Activated B cell treated with CpG ODN at 0.5 μM for 24 hours (primary cell): ENCODE measurements at regions not wholly inside any gene's neighbourhood (a gene's known extent, or its start where the extent isn't known, plus 50 kb on each side); places are given as distances from the start of the nearest gene placed in this dataset.

Experiments used
- ATAC-seq: fragments of 200-7000 bp; cut with Tn5 transposase; one replicate; pipeline ENCODE4 v1.10.0; 2021; ENCODE audit warnings: low read depth, mild to moderate bottlenecking, moderate library complexity
- CTCF ChIA-PET: fragments of 350-600 bp; sonication (Branson Sonifier 250); formaldehyde crosslinking; loops from one replicate; lab custom pipeline; 2021; ENCODE audit warnings: antibody characterized with exemption; lab: Charles Lee
- POLR2A ChIA-PET: fragments of 350-600 bp; sonication (Branson Sonifier 250); formaldehyde crosslinking; loops from one replicate; lab custom pipeline; 2021; ENCODE audit warnings: antibody characterized with exemption; lab: Charles Lee
- DNase-seq: peaks from one replicate; pipeline ENCODE4 v3.0.0; 2022
- H3K27ac Mint-ChIP-seq: one replicate; pipeline ENCODE4 v1.8.0; 2020; ENCODE audit warnings: mixed read lengths
- H3K27me3 Mint-ChIP-seq: one replicate; pipeline ENCODE4 v1.8.0; 2021; ENCODE audit warnings: mixed read lengths
- H3K36me3 Mint-ChIP-seq: one replicate; pipeline ENCODE4 v1.8.0; 2021; ENCODE audit warnings: low read depth, mixed read lengths
- H3K4me1 Mint-ChIP-seq: one replicate; pipeline ENCODE4 v1.8.0; 2021; ENCODE audit warnings: mixed read lengths
- H3K4me3 Mint-ChIP-seq: one replicate; pipeline ENCODE4 v1.8.0; 2020; ENCODE audit warnings: mild to moderate bottlenecking, mixed read lengths
- H3K9me3 Mint-ChIP-seq: one replicate; pipeline ENCODE4 v1.8.0; 2020; ENCODE audit warnings: mixed read lengths
- intact Hi-C: fragments of 100-400 bp; cut with micrococcal nuclease; formaldehyde crosslinking; loops from one replicate; pipeline ENCODE4 v1.15.1; 2024
- TF ChIP-seq, protein P1 (sequence below): fragments of 200-600 bp; IDR thresholded peaks from one replicate; pipeline ENCODE4 v1.8.0; 2022; ENCODE audit warnings: antibody characterized with exemption, mild to moderate bottlenecking

DNA sequence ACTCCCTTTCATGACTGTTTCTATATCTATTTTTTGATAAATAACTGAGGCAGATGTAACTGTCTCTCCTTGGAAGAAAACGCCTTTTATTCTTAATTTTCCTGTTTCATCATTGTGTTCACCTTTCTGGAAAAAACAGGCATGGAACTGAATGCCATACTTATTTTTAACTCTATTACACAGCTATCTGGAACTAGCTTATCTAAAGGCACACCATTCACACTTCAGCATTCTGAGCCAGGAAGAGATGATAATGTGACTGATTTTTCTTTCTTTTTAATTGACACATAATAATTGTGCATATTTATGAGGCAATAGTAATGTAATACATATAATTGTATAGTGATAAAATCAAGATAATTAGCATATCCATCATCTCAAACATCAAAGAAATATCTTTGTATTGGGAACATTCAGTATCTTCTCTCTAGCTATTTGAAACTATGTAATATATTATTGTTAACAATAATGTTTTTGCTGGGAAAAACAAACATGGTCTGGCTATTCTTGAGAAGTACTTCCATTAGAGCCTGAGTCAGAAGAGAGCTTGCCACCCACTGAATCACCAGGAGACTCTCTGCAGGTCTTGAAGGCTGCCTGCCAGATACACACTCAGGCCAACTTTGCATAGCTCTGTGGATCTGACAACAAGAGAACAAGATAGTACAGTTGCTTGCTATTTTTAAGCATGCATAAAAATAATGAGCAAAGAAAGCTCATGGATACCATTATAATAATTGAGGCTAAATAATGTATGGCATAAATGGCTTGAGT lies 501.0 kb upstream of the EDIL3 start:
- intact Hi-C loops = no loop called here
- Mint-ChIP-seq H3K27me3 (no peaks in the 10 kb centered on the region), H3K4me1 (no peaks in the 10 kb centered on the region)

DNA sequence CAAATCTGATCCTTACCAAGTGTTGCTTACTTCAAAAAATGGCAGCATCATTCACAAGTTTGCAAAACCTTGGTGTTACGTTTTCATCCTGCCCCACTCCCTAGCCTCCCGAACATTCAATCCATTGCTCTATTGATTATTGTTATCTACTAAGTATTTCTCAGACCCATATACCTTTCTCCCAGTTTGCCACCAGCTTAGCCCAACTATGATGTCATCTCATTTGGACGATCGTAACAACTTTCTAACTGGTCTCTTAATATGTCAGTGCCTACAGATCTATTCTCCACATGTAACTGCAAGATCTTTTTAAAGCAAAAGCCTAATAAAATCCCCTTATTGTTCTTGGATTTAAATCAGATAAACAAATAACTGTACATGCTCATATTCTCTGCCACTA lies 497.1 kb upstream of the EDIL3 start:
- H3K27ac Mint-ChIP-seq = no peak overlapping the region
- ATAC-seq (no peak), DNase-seq (no peak)
- ChIA-PET POLR2A (no interaction called here), CTCF (no interaction called here)
- H3K4me3 Mint-ChIP-seq = no peak overlapping the region
- H3K4me1 Mint-ChIP-seq = no peaks in the 10 kb centered on the region
- intact Hi-C loops = no loop called here
- H3K9me3 Mint-ChIP-seq = no peaks in the 10 kb centered on the region
- H3K36me3 Mint-ChIP-seq = no peaks in the 10 kb centered on the region
- TF ChIP-seq, protein P1, sequence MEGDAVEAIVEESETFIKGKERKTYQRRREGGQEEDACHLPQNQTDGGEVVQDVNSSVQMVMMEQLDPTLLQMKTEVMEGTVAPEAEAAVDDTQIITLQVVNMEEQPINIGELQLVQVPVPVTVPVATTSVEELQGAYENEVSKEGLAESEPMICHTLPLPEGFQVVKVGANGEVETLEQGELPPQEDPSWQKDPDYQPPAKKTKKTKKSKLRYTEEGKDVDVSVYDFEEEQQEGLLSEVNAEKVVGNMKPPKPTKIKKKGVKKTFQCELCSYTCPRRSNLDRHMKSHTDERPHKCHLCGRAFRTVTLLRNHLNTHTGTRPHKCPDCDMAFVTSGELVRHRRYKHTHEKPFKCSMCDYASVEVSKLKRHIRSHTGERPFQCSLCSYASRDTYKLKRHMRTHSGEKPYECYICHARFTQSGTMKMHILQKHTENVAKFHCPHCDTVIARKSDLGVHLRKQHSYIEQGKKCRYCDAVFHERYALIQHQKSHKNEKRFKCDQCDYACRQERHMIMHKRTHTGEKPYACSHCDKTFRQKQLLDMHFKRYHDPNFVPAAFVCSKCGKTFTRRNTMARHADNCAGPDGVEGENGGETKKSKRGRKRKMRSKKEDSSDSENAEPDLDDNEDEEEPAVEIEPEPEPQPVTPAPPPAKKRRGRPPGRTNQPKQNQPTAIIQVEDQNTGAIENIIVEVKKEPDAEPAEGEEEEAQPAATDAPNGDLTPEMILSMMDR = no peak
- no peaks in the 10 kb centered on the region for H3K27me3 Mint-ChIP-seq

More for the DNA sequence above, 501.0 kb upstream of the EDIL3 start:
- ATAC-seq (no peak), DNase-seq (no peak)
- Mint-ChIP-seq H3K27ac (no peak overlapping the region), H3K9me3 (peaks cover 3% of the 10 kb centered on the region), H3K4me3 (no peak overlapping the region), H3K36me3 (no peaks in the 10 kb centered on the region)
- ChIA-PET POLR2A (no interaction called here), CTCF (no interaction called here)
- TF ChIP-seq, protein P1 = no peak

DNA sequence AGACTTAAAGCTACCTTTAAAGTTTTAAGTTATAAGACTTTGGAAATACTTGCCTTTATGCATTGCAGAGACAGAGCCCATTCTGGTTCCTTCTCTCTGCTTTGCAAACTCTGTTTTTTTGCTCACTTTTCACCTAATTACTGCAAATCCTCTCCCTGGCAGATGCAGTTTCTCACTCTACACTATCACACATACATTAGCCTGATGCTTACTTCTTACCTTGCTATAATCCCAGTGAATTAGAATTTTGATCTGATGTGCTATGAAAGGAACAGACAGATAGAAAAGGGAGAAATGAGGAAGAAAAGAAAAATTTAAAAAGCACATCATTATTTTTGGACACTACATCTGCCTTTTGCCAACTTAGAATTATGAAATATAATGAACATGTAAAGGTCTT lies 489.5 kb upstream of the EDIL3 start:
- POLR2A ChIA-PET = no interaction called here
- DNase-seq (no peak), ATAC-seq (no peak)
- Mint-ChIP-seq H3K27ac (no peak overlapping the region), H3K27me3 (no peaks in the 10 kb centered on the region), H3K9me3 (peaks cover 9% of the 10 kb centered on the region), H3K4me1 (no peaks in the 10 kb centered on the region), H3K4me3 (no peak overlapping the region), H3K36me3 (no peaks in the 10 kb centered on the region)
- CTCF ChIA-PET = no interaction called here
- intact Hi-C loops = no loop called here
- TF ChIP-seq, protein P1 = no peak

DNA sequence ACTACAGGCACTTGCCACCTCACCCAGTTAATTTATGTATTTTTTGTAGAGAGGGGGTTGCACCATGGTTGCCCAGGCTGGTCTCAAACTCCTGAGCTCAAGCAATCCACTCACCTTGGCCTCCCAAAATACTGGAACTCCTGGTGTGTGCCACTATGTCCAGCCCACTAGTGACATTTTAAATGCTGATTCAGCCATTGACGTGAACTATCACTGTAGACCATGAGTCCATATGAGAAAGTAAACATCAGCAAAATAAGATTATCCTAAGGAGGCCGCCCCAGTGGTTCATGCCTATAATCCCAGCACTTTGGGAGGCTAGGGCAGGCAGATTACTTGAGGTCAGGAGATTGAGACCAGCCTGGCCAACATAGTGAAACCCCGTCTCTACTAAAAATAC lies 488.1 kb upstream of the EDIL3 start:
- POLR2A ChIA-PET = no interaction called here
- Mint-ChIP-seq H3K9me3 (peaks cover 9% of the 10 kb centered on the region), H3K4me1 (no peaks in the 10 kb centered on the region), H3K27me3 (no peaks in the 10 kb centered on the region), H3K4me3 (no peak overlapping the region), H3K36me3 (no peaks in the 10 kb centered on the region), H3K27ac (no peak overlapping the region)
- ATAC-seq (no peak), DNase-seq (no peak)
- CTCF ChIA-PET = no interaction called here
- intact Hi-C loops = no loop called here
- TF ChIP-seq, protein P1 = no peak

DNA sequence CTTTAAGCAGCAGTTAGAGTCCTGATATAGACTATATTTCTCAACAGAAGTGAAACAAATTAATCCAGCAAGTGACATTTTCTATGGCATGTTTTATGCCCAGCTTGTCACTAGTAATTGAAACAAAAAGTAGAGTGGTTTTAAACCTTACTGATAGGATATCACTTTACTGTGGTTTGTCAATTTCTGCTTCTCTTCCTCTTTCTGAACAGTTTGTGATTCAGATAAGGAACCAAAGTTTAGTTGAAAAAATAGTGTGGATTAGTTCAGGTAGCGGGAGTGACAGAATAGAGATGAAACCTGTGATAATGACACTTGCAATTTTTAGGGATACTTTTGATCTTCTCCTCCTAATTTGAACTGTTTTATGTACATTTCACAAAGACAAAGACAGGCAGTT lies 485.7 kb upstream of the EDIL3 start:
- intact Hi-C loops = no loop called here
- TF ChIP-seq, protein P1 = no peak
- H3K27ac Mint-ChIP-seq = no peak overlapping the region
- no peaks in the 10 kb centered on the region for H3K36me3 Mint-ChIP-seq
- peaks cover 6% of the 10 kb centered on the region for H3K9me3 Mint-ChIP-seq
- H3K27me3 Mint-ChIP-seq = no peaks in the 10 kb centered on the region
- DNase-seq (no peak), ATAC-seq (no peak)
- ChIA-PET CTCF (no interaction called here), POLR2A (no interaction called here)
- H3K4me1 Mint-ChIP-seq = no peaks in the 10 kb centered on the region
- H3K4me3 Mint-ChIP-seq = no peak overlapping the region
